ENCODE measurements at regions not wholly inside any gene's neighbourhood (a gene's known extent, or its start where the extent isn't known, plus 50 kb on each side); places are given as distances from the start of the nearest gene placed in this dataset.

DNA sequence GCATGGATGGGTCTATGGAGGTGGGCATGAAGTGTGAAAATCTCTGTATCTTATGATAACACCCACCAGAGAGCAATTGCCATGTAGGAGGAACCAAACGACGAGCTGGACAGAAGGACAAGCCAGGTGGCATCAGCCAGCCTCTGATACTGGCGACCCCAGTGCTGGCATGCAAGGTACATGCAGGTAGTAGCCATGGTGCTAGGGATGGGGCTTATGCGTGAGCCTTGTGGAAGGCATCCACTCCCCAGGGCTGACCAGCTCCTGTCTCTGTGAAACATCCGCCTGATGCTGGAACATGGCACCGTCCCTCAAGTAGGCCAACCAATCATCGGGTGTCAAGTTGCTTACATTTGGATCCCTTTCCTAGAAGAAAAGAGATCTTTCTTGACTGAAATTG lies 412.9 kb downstream of the GADD45G start:
- TF ChIP-seq POLR2A (IDR thresholded peaks at IDR 0.05; ENCODE audit: low read length) (no peak), GATA1 (IDR thresholded peaks at IDR 0.05; ENCODE audit: low read depth, low read length) (no peak)
